ENCODE measurements at regions not wholly inside any gene's neighbourhood (a gene's known extent, or its start where the extent isn't known, plus 50 kb on each side); places are given as distances from the start of the nearest gene placed in this dataset.

GRCh38 chr22:48886604-48887393 lies 940.9 kb downstream of the BRD1 start:
- no peak for DNase-seq (ENCODE audit: low read depth)

GRCh38 chr22:48885919-48886305 lies 941.8 kb downstream of the BRD1 start:
- no peak for DNase-seq (ENCODE audit: low read depth)

- no peak for DNase-seq (ENCODE audit: low read depth)
Observed at GRCh38 chr22:48885271-48885918, 942.3 kb downstream of the BRD1 start.

GRCh38 chr22:48884786-48885185 lies 942.9 kb downstream of the BRD1 start:
- DNase-seq (ENCODE audit: low read depth) = no peak

GRCh38 chr22:48884324-48884723 lies 943.3 kb downstream of the BRD1 start:
- no peak for DNase-seq (ENCODE audit: low read depth)

GRCh38 chr22:48883211-48883960 lies 944.3 kb downstream of the BRD1 start:
- DNase-seq (ENCODE audit: low read depth) = no peak

- DNase-seq (ENCODE audit: low read depth) = no peak
Observed at GRCh38 chr22:48882636-48883200, 945.0 kb downstream of the BRD1 start.

GRCh38 chr22:48881326-48881980 lies 946.2 kb downstream of the BRD1 start:
- no peak for DNase-seq (ENCODE audit: low read depth)

GRCh38 chr22:48880749-48881148 lies 946.9 kb downstream of the BRD1 start:
- DNase-seq (ENCODE audit: low read depth) = no peak

- DNase-seq (ENCODE audit: low read depth) = no peak
Observed at GRCh38 chr22:48876951-48877350, 950.7 kb downstream of the BRD1 start.

GRCh38 chr22:48874956-48875355 lies 952.7 kb downstream of the BRD1 start:
- DNase-seq (ENCODE audit: low read depth) = no peak

GRCh38 chr22:48873191-48873520 lies 954.5 kb downstream of the BRD1 start:
- no peak for DNase-seq (ENCODE audit: low read depth)

GRCh38 chr22:48872271-48873190 lies 955.1 kb downstream of the BRD1 start:
- no peak for DNase-seq (ENCODE audit: low read depth)

GRCh38 chr22:48871176-48871840 lies 956.4 kb downstream of the BRD1 start:
- DNase-seq (ENCODE audit: low read depth) = no peak

- DNase-seq (ENCODE audit: low read depth) = no peak
Observed at GRCh38 chr22:48870436-48870835, 957.2 kb downstream of the BRD1 start.

- no peak for DNase-seq (ENCODE audit: low read depth)
Observed at GRCh38 chr22:48869788-48870187, 957.9 kb downstream of the BRD1 start.

GRCh38 chr22:48869161-48869560 lies 958.5 kb downstream of the BRD1 start:
- no peak for DNase-seq (ENCODE audit: low read depth)

- no peak for DNase-seq (ENCODE audit: low read depth)
Observed at GRCh38 chr22:48868554-48868953, 959.1 kb downstream of the BRD1 start.

GRCh38 chr22:48867891-48868290 lies 959.8 kb downstream of the BRD1 start:
- DNase-seq (ENCODE audit: low read depth) = no peak

GRCh38 chr22:48866906-48867681 lies 960.6 kb downstream of the BRD1 start:
- no peak for DNase-seq (ENCODE audit: low read depth)
